SU-DHL-6 (cell line): ENCODE measurements at regions not wholly inside any gene's neighbourhood (a gene's known extent, or its start where the extent isn't known, plus 50 kb on each side); places are given as distances from the start of the nearest gene placed in this dataset.

Experiments used
- H2AFZ ChIP-seq: fragments of 200-600 bp; sonication (generic); 2 replicates; pipeline ENCODE4 v1.6.1; 2014; ENCODE audit warnings: low read depth, mild to moderate bottlenecking, moderate library complexity, mixed read lengths, antibody characterized with exemption, low read length; ENCODE audit not compliant: severe bottlenecking
- H3F3A ChIP-seq: fragments of 200-600 bp; shearing (Covaris generic); 2 replicates; pipeline ENCODE4 v1.6.0; 2016; ENCODE audit warnings: antibody characterized with exemption, mild to moderate bottlenecking; ENCODE audit not compliant: insufficient read depth
- H3K27ac ChIP-seq: fragments of 200-600 bp; sonication (generic); 2 replicates; pipeline ENCODE4 v1.5.1; 2016; ENCODE audit warnings: low read depth, mild to moderate bottlenecking, low read length, moderate library complexity, mixed read lengths
- H3K27me3 ChIP-seq: fragments of 200-600 bp; sonication (generic), shearing (Covaris generic); 2 replicates; pipeline ENCODE4 v1.6.0; 2014; ENCODE audit warnings: mild to moderate bottlenecking, low read length
- H3K36me3 ChIP-seq: fragments of 200-600 bp; sonication (generic); 2 replicates; pipeline ENCODE4 v1.6.1; 2014; ENCODE audit warnings: mild to moderate bottlenecking, low read length, mixed read lengths
- H3K4me2 ChIP-seq: fragments of 300-600, 200-600 bp; shearing (Covaris generic), sonication (generic); 2 replicates; pipeline ENCODE4 v1.6.0; 2014; ENCODE audit warnings: low read length, low read depth, mild to moderate bottlenecking; ENCODE audit not compliant: poor library complexity, severe bottlenecking
- H3K4me3 ChIP-seq: fragments of 200-600 bp; sonication (generic); 2 replicates; pipeline ENCODE4 v1.5.1; 2014; ENCODE audit warnings: antibody characterized with exemption, low read length, mild to moderate bottlenecking, mixed read lengths; ENCODE audit not compliant: insufficient read depth, poor library complexity, severe bottlenecking
- H3K79me2 ChIP-seq: fragments of 200-600 bp; sonication (generic); 2 replicates; pipeline ENCODE4 v1.6.1; 2014; ENCODE audit warnings: mild to moderate bottlenecking, low read length, moderate library complexity; ENCODE audit not compliant: insufficient read depth
- H3K9ac ChIP-seq: fragments of 200-600 bp; sonication (generic); 2 replicates; pipeline ENCODE4 v1.7.0; 2014; ENCODE audit warnings: mild to moderate bottlenecking, low read length
- H3K9me2 ChIP-seq: fragments of 200-600 bp; sonication (generic); replicated peaks from 2 replicates; pipeline ENCODE4 v1.6.1; 2014; ENCODE audit warnings: low read length; ENCODE audit not compliant: insufficient read depth
- H3K9me3 ChIP-seq: fragments of 200-600 bp; sonication (generic); 2 replicates; pipeline ENCODE4 v1.6.1; 2014; ENCODE audit warnings: low read length, mixed read lengths; ENCODE audit not compliant: insufficient read depth
- H4K20me1 ChIP-seq: fragments of 200-600 bp; sonication (generic); 2 replicates; pipeline ENCODE4 v1.6.1; 2014; ENCODE audit warnings: low read depth, mild to moderate bottlenecking, antibody characterized with exemption, low read length, moderate library complexity, mixed read lengths
- CTCF ChIP-seq: fragments of 200-600 bp; sonication (generic); IDR thresholded peaks from one replicate; pipeline ENCODE4 v1.5.1; 2017; ENCODE audit warnings: antibody characterized with exemption, mild to moderate bottlenecking, low read length, moderate library complexity; ENCODE audit not compliant: insufficient read depth, poor library complexity, severe bottlenecking
- EZH2phosphoT487 ChIP-seq: fragments of 200-600 bp; sonication (generic), shearing (Covaris generic); conservative IDR thresholded peaks from 2 replicates; pipeline ENCODE4 v1.6.1; 2018; ENCODE audit warnings: mild to moderate bottlenecking, antibody characterized with exemption, low read length, moderate library complexity, mixed read lengths

DNA sequence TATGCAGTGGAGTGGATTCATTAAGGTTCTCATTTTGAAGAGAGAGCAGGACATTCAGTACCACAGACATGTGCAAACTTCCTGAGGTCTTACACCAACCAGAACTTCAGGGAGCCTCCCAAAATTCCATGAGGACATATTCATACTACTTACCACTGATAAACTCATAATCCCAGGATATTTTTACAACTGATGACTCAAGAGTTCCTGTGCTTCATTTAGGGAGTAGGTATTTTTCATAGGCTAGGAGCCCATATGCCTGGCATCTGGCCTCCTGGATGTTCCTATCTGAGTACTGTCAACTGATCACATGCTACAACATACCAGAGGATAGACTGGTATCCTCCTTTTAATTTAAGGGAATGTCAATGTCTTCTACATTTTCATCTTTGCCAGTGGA, 578.0 kb downstream of the EFNA5 start:
- no peaks in the 10 kb centered on the region for H3K27me3 ChIP-seq
- no peak for TF ChIP-seq EZH2phosphoT487
- no peak for TF ChIP-seq CTCF
- H3F3A ChIP-seq, result no peaks in the 10 kb centered on the region
- no peaks in the 10 kb centered on the region for H3K9me3 ChIP-seq
- no peak overlapping the region for H2AFZ ChIP-seq
- H3K27ac ChIP-seq, result no peak overlapping the region
- no peaks in the 10 kb centered on the region for H3K9me2 ChIP-seq
- no peaks in the 10 kb centered on the region for H3K36me3 ChIP-seq
- H4K20me1 ChIP-seq, result no peaks in the 10 kb centered on the region
- H3K79me2 ChIP-seq, result no peaks in the 10 kb centered on the region
- H3K4me2 ChIP-seq, result no peak overlapping the region
- H3K4me3 ChIP-seq, result no peak overlapping the region
- H3K9ac ChIP-seq, result no peak overlapping the region

GRCh38 chr5:107090506-107090905, 580.2 kb downstream of the EFNA5 start:
- Histone ChIP-seq H3K27me3 (no peaks in the 10 kb centered on the region), H3K9ac (no peak overlapping the region), H3K9me3 (no peaks in the 10 kb centered on the region), H2AFZ (no peak overlapping the region), H3K9me2 (no peaks in the 10 kb centered on the region), H3K79me2 (no peaks in the 10 kb centered on the region), H3K27ac (no peak overlapping the region), H3K36me3 (no peaks in the 10 kb centered on the region), H3K4me3 (no peak overlapping the region), H4K20me1 (no peaks in the 10 kb centered on the region), H3K4me2 (no peak overlapping the region), H3F3A (no peaks in the 10 kb centered on the region)
- TF ChIP-seq EZH2phosphoT487, result no peak
- no peak for TF ChIP-seq CTCF

DNA sequence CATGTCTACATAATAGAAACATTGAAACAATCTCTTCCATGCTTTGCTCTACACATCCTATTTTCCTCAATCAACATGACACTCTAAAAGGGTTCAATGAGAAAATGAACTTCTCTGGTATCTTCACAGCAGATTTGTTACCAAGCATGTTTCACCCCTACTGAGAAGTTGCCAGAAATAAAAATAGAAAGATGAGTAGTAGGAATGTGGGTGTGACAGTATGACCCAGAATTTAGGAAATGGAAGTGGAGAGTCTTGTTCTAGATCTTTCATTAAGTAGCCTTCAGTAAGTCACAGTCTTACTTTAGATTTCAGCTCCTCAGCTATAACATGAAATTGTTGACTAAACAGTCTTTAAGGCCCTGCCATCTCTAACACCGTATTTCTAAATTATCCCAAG, 581.8 kb downstream of the EFNA5 start:
- no peak overlapping the region for H3K9ac ChIP-seq
- no peaks in the 10 kb centered on the region for H3F3A ChIP-seq
- H3K27me3 ChIP-seq, result no peaks in the 10 kb centered on the region
- H3K36me3 ChIP-seq, result no peaks in the 10 kb centered on the region
- H2AFZ ChIP-seq, result no peak overlapping the region
- H3K9me2 ChIP-seq, result no peaks in the 10 kb centered on the region
- TF ChIP-seq EZH2phosphoT487 (no peak), CTCF (no peak)
- H3K79me2 ChIP-seq, result no peaks in the 10 kb centered on the region
- H3K4me2 ChIP-seq, result no peak overlapping the region
- no peaks in the 10 kb centered on the region for H3K9me3 ChIP-seq
- no peak overlapping the region for H3K4me3 ChIP-seq
- no peaks in the 10 kb centered on the region for H4K20me1 ChIP-seq
- H3K27ac ChIP-seq, result no peak overlapping the region

DNA sequence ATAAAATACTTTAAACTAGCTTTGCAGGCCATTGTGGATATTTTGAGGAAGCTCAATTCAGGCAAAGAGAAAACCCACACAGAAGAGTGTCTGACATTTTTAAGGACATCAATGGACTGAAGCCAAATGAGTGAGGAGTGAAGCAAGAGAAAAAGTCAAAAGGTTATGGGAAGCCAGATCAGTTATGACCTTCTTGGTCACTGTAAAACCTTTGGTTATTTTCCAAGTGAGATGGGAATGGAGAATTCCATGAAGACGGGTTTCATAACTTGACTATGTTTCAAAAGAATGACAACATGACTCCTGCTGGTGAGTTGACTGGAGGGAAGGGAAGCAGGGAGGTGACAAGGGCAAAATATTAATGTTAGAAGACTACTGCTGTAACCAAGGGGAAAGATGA, 585.2 kb downstream of the EFNA5 start:
- TF ChIP-seq EZH2phosphoT487 (no peak), CTCF (no peak)
- H3K36me3 ChIP-seq, result no peaks in the 10 kb centered on the region
- no peak overlapping the region for H3K9ac ChIP-seq
- H4K20me1 ChIP-seq, result no peaks in the 10 kb centered on the region
- no peaks in the 10 kb centered on the region for H3F3A ChIP-seq
- no peaks in the 10 kb centered on the region for H3K27me3 ChIP-seq
- no peak overlapping the region for H2AFZ ChIP-seq
- no peak overlapping the region for H3K4me2 ChIP-seq
- H3K4me3 ChIP-seq, result no peak overlapping the region
- no peaks in the 10 kb centered on the region for H3K9me2 ChIP-seq
- no peaks in the 10 kb centered on the region for H3K79me2 ChIP-seq
- H3K9me3 ChIP-seq, result no peaks in the 10 kb centered on the region
- no peak overlapping the region for H3K27ac ChIP-seq
